LNCaP clone FGC (cell line): ENCODE measurements at regions not wholly inside any gene's neighbourhood (a gene's known extent, or its start where the extent isn't known, plus 50 kb on each side); places are given as distances from the start of the nearest gene placed in this dataset.
"Not testable (repeated sequence)": the region's sequence is repeated elsewhere in the genome, so short reads cannot be mapped to it uniquely, and the experiment has no call there.

Experiments
- DNase-seq: peaks from one replicate; pipeline ENCODE4 v3.0.0-alpha.2; 2011; ENCODE audit warnings: low read depth
- H3K4me3 ChIP-seq: 2 replicates; pipeline ENCODE4 v1.5.1; 2011; ENCODE audit warnings: mild to moderate bottlenecking, low read depth, low read length, control low read depth

GRCh38 chr1:120357046-120357445, 57.8 kb upstream of the NBPF8 start:
- not testable (repeated sequence) for H3K4me3 ChIP-seq, DNase-seq

GRCh38 chr1:120356170-120356569, 58.7 kb upstream of the NBPF8 start:
- not testable (repeated sequence) for DNase-seq, H3K4me3 ChIP-seq

GRCh38 chr1:120354618-120355184, 60.1 kb upstream of the NBPF8 start:
- not testable (repeated sequence) for DNase-seq, H3K4me3 ChIP-seq

GRCh38 chr1:120342231-120343073, 72.4 kb upstream of the NBPF8 start:
- DNase-seq, H3K4me3 ChIP-seq: not testable (repeated sequence)

- not testable (repeated sequence) for H3K4me3 ChIP-seq, DNase-seq
These were observed 73.1 kb upstream of the NBPF8 start for GRCh38 chr1:120341756-120342155.

- not testable (repeated sequence) for DNase-seq
- H3K4me3 ChIP-seq = 0 out of 2 replicates have a peak overlapping the region, but pooled peaks have one; percentile 15
These were observed 73.7 kb upstream of the NBPF8 start for GRCh38 chr1:120340838-120341751.

GRCh38 chr1:120315738-120316137, 99.1 kb upstream of the NBPF8 start:
- DNase-seq, H3K4me3 ChIP-seq: not testable (repeated sequence)

- DNase-seq, H3K4me3 ChIP-seq: not testable (repeated sequence)
These were observed 102.9 kb upstream of the NBPF8 start for GRCh38 chr1:120311930-120312329.

- H3K4me3 ChIP-seq, DNase-seq: not testable (repeated sequence)
These were observed 105.8 kb upstream of the NBPF8 start for GRCh38 chr1:120308940-120309578.

GRCh38 chr1:120305046-120305445, 109.8 kb upstream of the NBPF8 start:
- DNase-seq, H3K4me3 ChIP-seq: not testable (repeated sequence)

- H3K4me3 ChIP-seq, DNase-seq: not testable (repeated sequence)
These were observed 110.5 kb upstream of the NBPF8 start for GRCh38 chr1:120304341-120304740.

- not testable (repeated sequence) for H3K4me3 ChIP-seq
These were observed 115.3 kb upstream of the NBPF8 start for GRCh38 chr1:120299433-120300057.

GRCh38 chr1:120298487-120298886, 116.3 kb upstream of the NBPF8 start:
- not testable (repeated sequence) for DNase-seq

More at GRCh38 chr1:120299433-120300057, 115.3 kb upstream of the NBPF8 start:
- not testable (repeated sequence) for DNase-seq

GRCh38 chr1:120297345-120297953, 117.4 kb upstream of the NBPF8 start:
- H3K4me3 ChIP-seq, DNase-seq: not testable (repeated sequence)

More at GRCh38 chr1:120298487-120298886, 116.3 kb upstream of the NBPF8 start:
- not testable (repeated sequence) for H3K4me3 ChIP-seq

GRCh38 chr1:120290105-120290504, 113.8 kb upstream of the SEC22B start:
- H3K4me3 ChIP-seq, DNase-seq: not testable (repeated sequence)

GRCh38 chr1:120289601-120290074, 113.3 kb upstream of the SEC22B start:
- H3K4me3 ChIP-seq, DNase-seq: not testable (repeated sequence)

GRCh38 chr1:120288814-120289600, 112.7 kb upstream of the SEC22B start:
- DNase-seq, H3K4me3 ChIP-seq: not testable (repeated sequence)
